ENCODE measurements at regions not wholly inside any gene's neighbourhood (a gene's known extent, or its start where the extent isn't known, plus 50 kb on each side); places are given as distances from the start of the nearest gene placed in this dataset.

GRCh38 chr13:79673310-79673992 lies 192.5 kb downstream of the NDFIP2 start:
- in situ Hi-C loops (cut with MboI; ENCODE audit: low pct_ligation_motif_present in 1 of 4, low pct_unique_long_range_greater_than_20kb in 1 of 4, low sequenced_read_pairs in 3 of 4): loop anchor here in 3 of 4 donors (10.0 to 25.0 kb wide), 2 partner anchors 691 to 1339 kb away; no protein-coding TSS in a partner anchor
- DNase-seq: no peak
- Histone ChIP-seq H3K36me3 (no peaks in the 10 kb centered on the region), H3K27me3 (no peaks in the 10 kb centered on the region), H3K4me1 (no peaks in the 10 kb centered on the region), H3K9me3 (no peaks in the 10 kb centered on the region), H3K4me3 (no peak overlapping the region), H3K27ac (no peak overlapping the region)
- TF ChIP-seq POLR2AphosphoS5 (IDR thresholded peaks at IDR 0.05) (no peak), POLR2A (IDR thresholded peaks at IDR 0.05) (no peak), EP300 (IDR thresholded peaks at IDR 0.05; ENCODE audit: low read depth) (no peak), CTCF (IDR thresholded peaks at IDR 0.05) (no peak)
- 80 to 83% methylated on average over 6 of the region's 6 CpGs for whole genome bisulfite sequencing, 2 donors (ENCODE audit: low coverage in 1 of 2)
- intact Hi-C loops (cut with DNase I; ENCODE audit: low total_unique reads): no loop called here

GRCh38 chr13:79671420-79671819 lies 190.5 kb downstream of the NDFIP2 start:
- Histone ChIP-seq H3K4me1 (no peaks in the 10 kb centered on the region), H3K36me3 (no peaks in the 10 kb centered on the region), H3K9me3 (no peaks in the 10 kb centered on the region), H3K27ac (no peak overlapping the region), H3K4me3 (no peak overlapping the region), H3K27me3 (no peaks in the 10 kb centered on the region)
- intact Hi-C loops (cut with DNase I; ENCODE audit: low total_unique reads) (no loop called here), in situ Hi-C loops (cut with MboI; ENCODE audit: low pct_ligation_motif_present in 1 of 4, low pct_unique_long_range_greater_than_20kb in 1 of 4, low sequenced_read_pairs in 3 of 4) (loop anchor here in 3 of 4 donors (10.0 to 25.0 kb wide), 2 partner anchors 693 to 1341 kb away; no protein-coding TSS in a partner anchor)
- DNase-seq: no peak
- TF ChIP-seq EP300 (IDR thresholded peaks at IDR 0.05; ENCODE audit: low read depth) (no peak), CTCF (IDR thresholded peaks at IDR 0.05) (no peak), POLR2AphosphoS5 (IDR thresholded peaks at IDR 0.05) (no peak), POLR2A (IDR thresholded peaks at IDR 0.05) (no peak)
- WGBS, 2 donors (ENCODE audit: low coverage in 1 of 2): 7 to 42% methylated on average over 2 of the region's 2 CpGs

- no peak for DNase-seq
- intact Hi-C loops (cut with DNase I; ENCODE audit: low total_unique reads): no loop called here
- 30 to 45% methylated on average over 2 of the region's 2 CpGs for WGBS, 2 donors (ENCODE audit: low coverage in 1 of 2)
Observed at GRCh38 chr13:79668201-79668752, 187.3 kb downstream of the NDFIP2 start.

More at GRCh38 chr13:79668201-79668752, 187.3 kb downstream of the NDFIP2 start:
- no peak for TF ChIP-seq POLR2A (IDR thresholded peaks at IDR 0.05)
- TF ChIP-seq CTCF (IDR thresholded peaks at IDR 0.05): no peak
- no peak for TF ChIP-seq POLR2AphosphoS5 (IDR thresholded peaks at IDR 0.05)
- no peak for TF ChIP-seq EP300 (IDR thresholded peaks at IDR 0.05; ENCODE audit: low read depth)
- Histone ChIP-seq H3K27ac (no peak overlapping the region), H3K4me3 (no peak overlapping the region), H3K4me1 (no peaks in the 10 kb centered on the region), H3K36me3 (no peaks in the 10 kb centered on the region), H3K27me3 (no peaks in the 10 kb centered on the region), H3K9me3 (no peaks in the 10 kb centered on the region)
- in situ Hi-C loops (cut with MboI; ENCODE audit: low pct_ligation_motif_present in 1 of 4, low pct_unique_long_range_greater_than_20kb in 1 of 4, low sequenced_read_pairs in 3 of 4): loop anchor here in 1 of 4 donors (25.0 kb wide), 1 partner anchor 1344 kb away; no protein-coding TSS in a partner anchor

All from transverse colon (tissue), 4 donors.